HUES64 (cell line): ENCODE measurements at regions not wholly inside any gene's neighbourhood (a gene's known extent, or its start where the extent isn't known, plus 50 kb on each side); places are given as distances from the start of the nearest gene placed in this dataset.
"Not testable (repeated sequence)": the region's sequence is repeated elsewhere in the genome, so short reads cannot be mapped to it uniquely, and the experiment has no call there.

Experiments
- H3K27ac ChIP-seq: 2 replicates; pipeline ENCODE4 v1.7.0; 2013; ENCODE audit warnings: low read depth, low read length, inconsistent platforms
- H3K27me3 ChIP-seq: 2 replicates; pipeline ENCODE4 v1.6.1; 2013; ENCODE audit warnings: mild to moderate bottlenecking, low read length; ENCODE audit not compliant: insufficient read depth
- H3K36me3 ChIP-seq: 2 replicates; pipeline ENCODE4 v1.6.1; 2013; ENCODE audit warnings: mild to moderate bottlenecking, low read length; ENCODE audit not compliant: insufficient read depth
- H3K4me1 ChIP-seq: 2 replicates; pipeline ENCODE4 v1.6.1; 2013; ENCODE audit warnings: mild to moderate bottlenecking, low read length, moderate library complexity; ENCODE audit not compliant: insufficient read depth
- H3K4me3 ChIP-seq: 2 replicates; pipeline ENCODE4 v1.5.1; 2013; ENCODE audit warnings: mild to moderate bottlenecking, low read length, moderate library complexity
- H3K9ac ChIP-seq: 2 replicates; pipeline ENCODE4 v1.6.1; 2013; ENCODE audit warnings: mild to moderate bottlenecking, low read depth, low read length
- H3K9me3 ChIP-seq: 2 replicates; pipeline ENCODE4 v1.6.1; 2013; ENCODE audit warnings: low read depth, low read length; ENCODE audit not compliant: insufficient read depth
- WGBS: fragments of 150-250, 120-280 bp; methylation state at CpG from one replicate; pipeline ENCODE4 v1.1.7; 2013; ENCODE audit warnings: missing lambda C conversion rate; 5-methylcytosine and 5-hydroxymethylcytosine counted together

- Histone ChIP-seq H3K4me1 (no peaks in the 10 kb centered on the region), H3K27ac (no peak overlapping the region), H3K9ac (no peak overlapping the region), H3K36me3 (no peaks in the 10 kb centered on the region), H3K27me3 (no peaks in the 10 kb centered on the region), H3K4me3 (no peak overlapping the region), H3K9me3 (no peaks in the 10 kb centered on the region)
Measured at GRCh38 chr2:17363846-17364245, 154.4 kb downstream of the RAD51AP2 start.

- WGBS = no CpG with 5 or more reads among the region's 1 CpG
Measured at GRCh38 chr2:17362956-17363355, 155.3 kb downstream of the RAD51AP2 start.

GRCh38 chr2:17355608-17356329 is 162.5 kb downstream of the RAD51AP2 start:
- H3K9ac ChIP-seq = no peak overlapping the region

More at GRCh38 chr2:17362956-17363355, 155.3 kb downstream of the RAD51AP2 start:
- Histone ChIP-seq H3K27me3 (no peaks in the 10 kb centered on the region), H3K4me1 (no peaks in the 10 kb centered on the region), H3K27ac (no peak overlapping the region), H3K9ac (no peak overlapping the region), H3K36me3 (no peaks in the 10 kb centered on the region), H3K9me3 (no peaks in the 10 kb centered on the region), H3K4me3 (no peak overlapping the region)

GRCh38 chr2:17353263-17353662 is 165.0 kb downstream of the RAD51AP2 start:
- Histone ChIP-seq H3K4me1 (no peaks in the 10 kb centered on the region; the same call in 1 of the 2 replicates), H3K9me3 (no peaks in the 10 kb centered on the region), H3K27me3 (no peaks in the 10 kb centered on the region), H3K36me3 (no peaks in the 10 kb centered on the region), H3K4me3 (no peak overlapping the region), H3K9ac (no peak overlapping the region), H3K27ac (no peak overlapping the region)

More at GRCh38 chr2:17355608-17356329, 162.5 kb downstream of the RAD51AP2 start:
- Histone ChIP-seq H3K4me3 (no peak overlapping the region), H3K27me3 (no peaks in the 10 kb centered on the region), H3K27ac (no peak overlapping the region), H3K9me3 (no peaks in the 10 kb centered on the region), H3K36me3 (no peaks in the 10 kb centered on the region), H3K4me1 (no peaks in the 10 kb centered on the region; the same call in 1 of the 2 replicates)
- WGBS = 96% methylated on average over 6 of the region's 6 CpGs

GRCh38 chr2:17342692-17343091 is 175.5 kb downstream of the RAD51AP2 start:
- H3K9ac ChIP-seq, H3K27ac ChIP-seq, H3K27me3 ChIP-seq, H3K9me3 ChIP-seq, H3K36me3 ChIP-seq, H3K4me3 ChIP-seq, H3K4me1 ChIP-seq: not testable (repeated sequence)
- WGBS = 95% methylated on average over 4 of the region's 4 CpGs

- peaks cover 7% of the 10 kb centered on the region; the same call in 1 of the 2 replicates for H3K4me1 ChIP-seq
- no peak overlapping the region for H3K27ac ChIP-seq
- no peak overlapping the region for H3K9ac ChIP-seq
- 91% methylated on average over 3 of the region's 3 CpGs for WGBS
- H3K9me3 ChIP-seq = no peaks in the 10 kb centered on the region
- no peaks in the 10 kb centered on the region for H3K36me3 ChIP-seq
- H3K4me3 ChIP-seq = no peak overlapping the region
- no peaks in the 10 kb centered on the region for H3K27me3 ChIP-seq
Measured at GRCh38 chr2:17337507-17337906, 180.7 kb downstream of the RAD51AP2 start.

GRCh38 chr2:17336458-17336857 is 181.8 kb downstream of the RAD51AP2 start:
- Histone ChIP-seq H3K4me1 (peaks cover 5% of the 10 kb centered on the region; the same call in 1 of the 2 replicates), H3K27ac (no peak overlapping the region), H3K9ac (no peak overlapping the region), H3K27me3 (no peaks in the 10 kb centered on the region), H3K4me3 (no peak overlapping the region), H3K36me3 (no peaks in the 10 kb centered on the region), H3K9me3 (no peaks in the 10 kb centered on the region)
- WGBS = 94% methylated on average over 2 of the region's 2 CpGs

GRCh38 chr2:17334300-17334699 is 183.9 kb downstream of the RAD51AP2 start:
- H3K4me1 ChIP-seq = 0 out of 2 replicates have a peak, but pooled peaks cover 3% of the 10 kb centered on the region
- no peak overlapping the region for H3K27ac ChIP-seq
- no peak overlapping the region for H3K9ac ChIP-seq
- H3K9me3 ChIP-seq = no peaks in the 10 kb centered on the region
- no peak overlapping the region for H3K4me3 ChIP-seq
- H3K36me3 ChIP-seq = no peaks in the 10 kb centered on the region
- H3K27me3 ChIP-seq = no peaks in the 10 kb centered on the region

GRCh38 chr2:17331636-17332035 is 186.6 kb downstream of the RAD51AP2 start:
- Histone ChIP-seq H3K27me3 (no peaks in the 10 kb centered on the region), H3K27ac (no peak overlapping the region), H3K9me3 (no peaks in the 10 kb centered on the region), H3K4me1 (0 out of 2 replicates have a peak, but pooled peaks cover 3% of the 10 kb centered on the region), H3K4me3 (no peak overlapping the region), H3K9ac (no peak overlapping the region), H3K36me3 (no peaks in the 10 kb centered on the region)
- WGBS = no CpG with 5 or more reads among the region's 1 CpG

GRCh38 chr2:17328161-17328560 is 190.1 kb downstream of the RAD51AP2 start:
- Histone ChIP-seq H3K9me3 (no peaks in the 10 kb centered on the region), H3K4me3 (no peak overlapping the region), H3K36me3 (no peaks in the 10 kb centered on the region), H3K27me3 (no peaks in the 10 kb centered on the region), H3K27ac (no peak overlapping the region), H3K4me1 (no peaks in the 10 kb centered on the region), H3K9ac (no peak overlapping the region)
- no CpG with 5 or more reads among the region's 1 CpG for WGBS

GRCh38 chr2:17327649-17328048 is 190.6 kb downstream of the RAD51AP2 start:
- H3K9ac ChIP-seq = no peak overlapping the region
- H3K4me3 ChIP-seq = no peak overlapping the region
- no peak overlapping the region for H3K27ac ChIP-seq
- no peaks in the 10 kb centered on the region for H3K4me1 ChIP-seq
- 87% methylated on average over 4 of the region's 4 CpGs for WGBS
- no peaks in the 10 kb centered on the region for H3K27me3 ChIP-seq
- no peaks in the 10 kb centered on the region for H3K9me3 ChIP-seq
- no peaks in the 10 kb centered on the region for H3K36me3 ChIP-seq

GRCh38 chr2:17326717-17327116 is 191.5 kb downstream of the RAD51AP2 start:
- H3K9me3 ChIP-seq = no peaks in the 10 kb centered on the region
- WGBS = 93% methylated on average over 2 of the region's 2 CpGs
- no peaks in the 10 kb centered on the region for H3K4me1 ChIP-seq
- H3K27me3 ChIP-seq = no peaks in the 10 kb centered on the region
- H3K9ac ChIP-seq = no peak overlapping the region
- H3K4me3 ChIP-seq = no peak overlapping the region
- no peaks in the 10 kb centered on the region for H3K36me3 ChIP-seq
- no peak overlapping the region for H3K27ac ChIP-seq
